Epithelial cell of esophagus (primary cell): ENCODE measurements at regions not wholly inside any gene's neighbourhood (a gene's known extent, or its start where the extent isn't known, plus 50 kb on each side); places are given as distances from the start of the nearest gene placed in this dataset.

ENCODE experiments used
- DNase-seq: peaks from one replicate; pipeline ENCODE4 v3.0.0; 2010; ENCODE audit warnings: low read depth
- H3K4me3 ChIP-seq: 2 replicates; pipeline ENCODE4 v1.5.1; 2011; ENCODE audit warnings: mild to moderate bottlenecking, low read length, control low read depth
- CTCF ChIP-seq: IDR thresholded peaks from 2 replicates; pipeline ENCODE4 v1.5.1; 2011; ENCODE audit warnings: low read depth, mild to moderate bottlenecking, low read length, control low read depth, inconsistent platforms; ENCODE audit not compliant: insufficient read depth; ENCODE audit errors: missing control alignments

DNA sequence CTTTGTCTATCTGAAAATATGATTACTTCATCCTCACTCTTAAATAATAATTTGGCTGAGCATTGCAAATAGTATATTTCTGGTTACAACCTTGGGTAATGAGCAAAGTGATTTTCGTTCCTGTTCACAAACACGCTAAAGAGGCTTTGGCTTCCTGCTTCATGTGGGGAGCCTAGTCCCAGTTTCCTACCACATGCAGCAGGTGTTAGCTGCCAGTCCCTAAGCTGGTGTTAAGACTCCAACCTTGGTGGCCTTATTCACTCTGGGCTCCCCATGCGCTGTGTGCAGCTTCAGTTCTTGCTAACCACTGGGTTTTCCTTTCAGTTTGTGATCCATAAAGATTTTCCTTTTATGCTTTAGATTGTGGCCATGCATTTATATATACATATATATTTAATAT lies 56.7 kb upstream of the BARHL2 start:
- no peak for DNase-seq
- TF ChIP-seq CTCF, result no peak
- no peak overlapping the region for H3K4me3 ChIP-seq

GRCh38 chr1:90768826-90769225 lies 51.7 kb upstream of the BARHL2 start:
- no peak overlapping the region for H3K4me3 ChIP-seq
- TF ChIP-seq CTCF, result no peak
- no peak for DNase-seq

DNA sequence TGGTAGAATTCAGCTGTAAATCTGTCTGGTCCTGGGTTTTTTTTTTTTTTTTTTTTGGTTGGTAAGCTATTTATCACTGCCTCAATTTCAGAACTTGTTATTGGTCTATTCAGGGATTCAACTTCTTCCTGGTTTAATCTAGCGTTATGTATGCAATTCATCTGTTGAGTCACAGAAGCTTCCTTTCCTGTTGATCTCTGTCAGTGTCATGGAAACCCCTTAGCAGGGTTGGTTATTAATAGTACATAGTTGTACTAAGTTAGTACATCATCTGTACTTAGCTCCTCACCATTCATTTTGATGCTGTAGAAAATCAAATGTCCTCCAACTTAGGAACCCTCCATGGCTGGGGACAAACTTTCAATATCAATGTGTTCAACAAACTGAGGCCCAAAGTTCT lies 51.0 kb upstream of the BARHL2 start:
- TF ChIP-seq CTCF, result no peak
- DNase-seq, result peak; percentile 8

More for the DNA sequence above, 51.0 kb upstream of the BARHL2 start:
- no peak overlapping the region for H3K4me3 ChIP-seq
